MG63 (cell line): ENCODE measurements at regions not wholly inside any gene's neighbourhood (a gene's known extent, or its start where the extent isn't known, plus 50 kb on each side); places are given as distances from the start of the nearest gene placed in this dataset.
"Not testable (repeated sequence)": the region's sequence is repeated elsewhere in the genome, so short reads cannot be mapped to it uniquely, and the experiment has no call there.

Experiments
- DNase-seq: peaks from one replicate; pipeline ENCODE4 v3.0.0-alpha.2; 2020
- H3K27me3 ChIP-seq: fragments of 250-450 bp; sonication (Bioruptor Pico); 2 replicates; pipeline ENCODE4 v1.5.1; 2020; ENCODE audit warnings: mild to moderate bottlenecking, moderate library complexity
- H3K36me3 ChIP-seq: fragments of 250-450 bp; sonication (Bioruptor Pico); 2 replicates; pipeline ENCODE4 v1.5.1; 2020; ENCODE audit warnings: mild to moderate bottlenecking, moderate library complexity
- H3K4me3 ChIP-seq: fragments of 250-450 bp; sonication (Bioruptor Pico); 2 replicates; pipeline ENCODE4 v1.5.1; 2020; ENCODE audit warnings: mild to moderate bottlenecking, moderate library complexity
- H3K9me3 ChIP-seq: fragments of 250-450 bp; sonication (Bioruptor Pico); 2 replicates; pipeline ENCODE4 v1.5.1; 2020; ENCODE audit warnings: mild to moderate bottlenecking, moderate library complexity

GRCh38 chrX:92873359-92874055 lies 799.9 kb downstream of the NAP1L3 start:
- H3K9me3 ChIP-seq, DNase-seq, H3K4me3 ChIP-seq, H3K27me3 ChIP-seq, H3K36me3 ChIP-seq: not testable (repeated sequence)

GRCh38 chrX:92849998-92850397 lies 823.4 kb downstream of the NAP1L3 start:
- not testable (repeated sequence) for H3K36me3 ChIP-seq, DNase-seq, H3K27me3 ChIP-seq, H3K4me3 ChIP-seq, H3K9me3 ChIP-seq

- H3K36me3 ChIP-seq, H3K4me3 ChIP-seq, H3K27me3 ChIP-seq, H3K9me3 ChIP-seq, DNase-seq: not testable (repeated sequence)
Observed at GRCh38 chrX:92843920-92844319, 829.5 kb downstream of the NAP1L3 start.

- not testable (repeated sequence) for H3K36me3 ChIP-seq, H3K9me3 ChIP-seq, DNase-seq, H3K4me3 ChIP-seq, H3K27me3 ChIP-seq
Observed at GRCh38 chrX:92832750-92833149, 840.6 kb downstream of the NAP1L3 start.

GRCh38 chrX:92830083-92830482 lies 843.3 kb downstream of the NAP1L3 start:
- not testable (repeated sequence) for H3K36me3 ChIP-seq, H3K27me3 ChIP-seq, H3K9me3 ChIP-seq, DNase-seq
- peak overlapping the region; percentile 35 for H3K4me3 ChIP-seq

- H3K36me3 ChIP-seq, DNase-seq, H3K4me3 ChIP-seq, H3K9me3 ChIP-seq, H3K27me3 ChIP-seq: not testable (repeated sequence)
Observed at GRCh38 chrX:92821580-92822152, 851.7 kb downstream of the NAP1L3 start.

- not testable (repeated sequence) for DNase-seq, H3K9me3 ChIP-seq, H3K4me3 ChIP-seq, H3K36me3 ChIP-seq, H3K27me3 ChIP-seq
Observed at GRCh38 chrX:92792080-92792479, 881.3 kb downstream of the NAP1L3 start.

- not testable (repeated sequence) for H3K36me3 ChIP-seq, H3K27me3 ChIP-seq, H3K4me3 ChIP-seq, H3K9me3 ChIP-seq, DNase-seq
Observed at GRCh38 chrX:92780075-92780474, 893.3 kb downstream of the NAP1L3 start.

GRCh38 chrX:92774016-92774415 lies 899.4 kb downstream of the NAP1L3 start:
- not testable (repeated sequence) for H3K9me3 ChIP-seq, H3K4me3 ChIP-seq, H3K27me3 ChIP-seq, DNase-seq, H3K36me3 ChIP-seq

GRCh38 chrX:92760963-92761362 lies 912.4 kb downstream of the NAP1L3 start:
- DNase-seq, H3K9me3 ChIP-seq, H3K4me3 ChIP-seq, H3K36me3 ChIP-seq, H3K27me3 ChIP-seq: not testable (repeated sequence)
